Urinary bladder (tissue), 3 donors: ENCODE measurements at regions not wholly inside any gene's neighbourhood (a gene's known extent, or its start where the extent isn't known, plus 50 kb on each side); places are given as distances from the start of the nearest gene placed in this dataset.
A peak's percentile ranks its signal among the peaks of the same experiment; 100 is the strongest.

ENCODE experiments used
- DNase-seq: peaks from one replicate; pipeline ENCODE4 v3.0.0-alpha.2; 2015; ENCODE audit errors: extremely low spot score
- H3K27ac ChIP-seq: one replicate; pipeline ENCODE4 v1.5.1; 2013; ENCODE audit warnings: low read depth, mild to moderate bottlenecking, moderate library complexity
- H3K36me3 ChIP-seq: one replicate; pipeline ENCODE4 v1.6.1; 2013; ENCODE audit warnings: mild to moderate bottlenecking, moderate library complexity; ENCODE audit not compliant: insufficient read depth
- H3K4me1 ChIP-seq: one replicate; pipeline ENCODE4 v1.6.1; 2013; ENCODE audit warnings: mild to moderate bottlenecking, moderate library complexity; ENCODE audit not compliant: insufficient read depth
- H3K4me3 ChIP-seq: one replicate; pipeline ENCODE4 v1.5.1; 2013; ENCODE audit warnings: low read depth, low read length
- WGBS: extraction: QIAGEN DNeasy Blood & Tissue Kit; methylation state at CpG from one replicate; pipeline ENCODE4 v1.1.7; 2013; 5-methylcytosine and 5-hydroxymethylcytosine counted together
- donor health status: healthy with polysubstance abuse.
- donor health status: healthy.

DNA sequence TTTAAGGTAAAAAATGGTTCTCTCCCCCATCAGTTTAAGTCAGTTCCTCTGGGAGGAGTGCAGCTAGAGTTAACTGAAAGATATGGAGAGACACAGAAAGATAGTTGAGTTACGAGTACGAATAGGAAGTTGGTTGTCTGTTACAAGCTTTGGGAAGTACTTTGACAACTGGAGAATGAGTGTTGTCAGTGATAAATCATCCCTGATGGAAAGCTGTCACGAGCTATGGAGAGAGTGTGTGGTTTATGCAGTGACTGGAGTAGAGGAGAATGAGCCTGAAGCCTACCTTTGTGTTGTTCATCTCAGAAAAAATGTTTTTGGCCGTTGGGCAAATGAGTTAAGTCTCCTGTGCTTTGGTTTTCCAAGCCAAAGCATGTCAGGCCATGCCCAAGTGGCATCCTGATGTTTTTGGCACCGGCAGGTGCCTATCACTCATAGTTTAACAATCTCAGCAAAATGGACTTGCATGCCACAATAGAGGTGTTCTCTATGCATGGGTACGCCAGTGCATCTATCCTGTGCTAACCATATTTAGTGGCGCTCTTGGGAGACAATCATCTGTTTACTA lies 350.2 kb downstream of the IRS2 start:
- WGBS: 87% methylated on average over 7 of the region's 7 CpGs
- Histone ChIP-seq H3K4me3 (no peak overlapping the region), H3K27ac (no peak overlapping the region), H3K36me3 (no peaks in the 10 kb centered on the region), H3K4me1 (no peaks in the 10 kb centered on the region)
- DNase-seq: no peak

DNA sequence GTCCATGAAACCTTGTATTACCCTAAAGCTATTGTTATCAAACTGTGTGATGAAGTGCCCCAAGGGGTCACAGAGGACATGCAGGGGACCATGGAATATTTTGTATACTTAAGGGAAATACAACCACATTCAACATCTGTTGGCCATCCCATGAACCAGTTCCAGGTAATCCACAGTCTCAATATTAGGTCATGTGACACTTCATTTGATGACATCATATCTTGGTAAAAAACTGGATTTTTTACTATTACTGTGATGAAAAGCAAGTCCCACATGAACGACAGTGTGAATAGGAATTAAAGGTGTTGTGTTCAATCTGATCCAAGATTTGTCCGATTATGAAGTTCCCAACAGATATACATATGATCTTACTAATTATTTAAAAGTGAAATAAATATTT lies 355.2 kb downstream of the IRS2 start:
- Histone ChIP-seq H3K27ac (no peak overlapping the region), H3K36me3 (no peaks in the 10 kb centered on the region), H3K4me1 (no peaks in the 10 kb centered on the region), H3K4me3 (no peak overlapping the region)
- WGBS: 71% methylated on average over 2 of the region's 2 CpGs
- no peak for DNase-seq

DNA sequence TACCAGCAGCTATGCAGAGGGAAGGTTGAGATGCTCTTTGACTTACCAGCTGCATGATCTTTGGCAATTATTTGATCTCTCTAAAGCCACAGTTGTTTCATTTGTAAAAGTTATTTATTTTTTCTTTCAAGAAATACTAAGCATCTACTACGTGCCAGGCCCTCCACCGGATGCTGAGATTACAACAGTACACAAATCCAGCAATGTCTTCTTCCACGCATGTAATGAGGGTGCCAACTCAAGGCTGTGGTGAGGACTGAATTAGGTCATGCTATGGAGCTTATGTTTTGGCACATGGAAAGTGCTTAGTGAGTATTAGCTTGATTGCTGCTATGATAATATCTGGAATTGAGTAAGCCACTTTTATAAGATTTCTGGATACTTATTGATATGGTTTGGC lies 358.2 kb downstream of the IRS2 start:
- no peak overlapping the region for H3K27ac ChIP-seq
- 69% methylated on average over 3 of the region's 3 CpGs for WGBS
- no peak for DNase-seq

DNA sequence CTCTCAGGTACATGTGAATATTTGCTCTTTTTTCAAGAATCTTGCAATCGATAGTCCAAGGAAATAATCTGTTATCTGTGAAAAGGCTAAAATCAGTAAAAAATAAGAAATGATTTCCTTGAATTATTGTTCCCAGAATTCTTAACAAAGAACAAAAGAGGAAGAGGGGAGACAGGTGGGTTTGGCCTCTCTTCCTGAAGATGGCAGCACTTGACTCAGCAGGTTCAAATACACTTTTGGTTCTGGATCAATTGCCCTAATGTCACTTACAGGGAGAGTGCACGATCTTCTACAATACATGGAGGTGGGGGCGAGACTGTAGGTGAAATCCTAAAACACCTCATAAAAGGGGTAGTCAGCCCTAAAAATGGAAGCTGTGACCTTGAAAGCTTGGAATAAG lies 358.7 kb downstream of the IRS2 start:
- DNase-seq: no peak
- no peak overlapping the region for H3K27ac ChIP-seq
- H3K4me3 ChIP-seq: no peak overlapping the region
- H3K4me1 ChIP-seq: no peaks in the 10 kb centered on the region
- WGBS: 90% methylated on average over 3 of the region's 3 CpGs
- no peaks in the 10 kb centered on the region for H3K36me3 ChIP-seq

More for the DNA sequence above, 358.2 kb downstream of the IRS2 start:
- no peaks in the 10 kb centered on the region for H3K4me1 ChIP-seq
- H3K36me3 ChIP-seq: no peaks in the 10 kb centered on the region
- H3K4me3 ChIP-seq: no peak overlapping the region

DNA sequence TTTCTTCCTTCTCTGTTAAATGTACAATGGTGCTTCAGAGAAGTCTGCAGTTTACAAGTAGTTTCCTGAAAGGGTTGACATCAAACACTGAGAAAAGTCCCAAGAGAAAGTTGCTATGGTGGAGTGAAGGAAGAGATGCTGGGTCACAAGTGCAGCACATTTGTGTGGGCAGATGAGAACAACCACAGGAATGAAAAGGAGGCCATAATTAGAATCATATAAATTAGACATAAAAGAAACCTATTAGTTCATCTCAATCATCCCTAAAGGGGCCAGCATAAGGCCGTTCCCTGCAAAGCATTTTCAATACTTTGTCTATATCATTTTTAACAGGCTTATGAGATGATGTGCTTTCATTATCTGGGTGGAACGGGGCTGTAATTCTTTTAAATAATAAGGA lies 359.2 kb downstream of the IRS2 start:
- no peak for DNase-seq
- Histone ChIP-seq H3K4me1 (no peaks in the 10 kb centered on the region), H3K27ac (no peak overlapping the region), H3K36me3 (no peaks in the 10 kb centered on the region), H3K4me3 (no peak overlapping the region)
- WGBS: 73% methylated on average over 2 of the region's 2 CpGs

DNA sequence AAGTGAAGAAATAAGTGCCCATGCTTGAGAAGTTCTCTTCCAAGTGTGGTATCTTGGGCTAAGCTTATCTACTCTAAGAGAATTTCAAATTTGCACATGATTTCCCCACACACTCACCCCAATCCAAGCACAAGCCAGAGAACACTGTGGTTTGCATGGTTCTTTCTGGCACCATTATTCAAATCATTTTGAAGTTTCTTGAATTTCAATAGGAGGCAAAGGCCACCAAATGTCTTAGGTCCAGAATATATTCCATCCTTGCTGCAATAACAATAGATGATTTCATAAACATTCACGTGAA lies 359.7 kb downstream of the IRS2 start:
- Histone ChIP-seq H3K4me3 (no peak overlapping the region), H3K27ac (no peak overlapping the region), H3K4me1 (no peaks in the 10 kb centered on the region), H3K36me3 (no peaks in the 10 kb centered on the region)
- DNase-seq: no peak
- 92% methylated on average over 1 of the region's 1 CpG for WGBS

DNA sequence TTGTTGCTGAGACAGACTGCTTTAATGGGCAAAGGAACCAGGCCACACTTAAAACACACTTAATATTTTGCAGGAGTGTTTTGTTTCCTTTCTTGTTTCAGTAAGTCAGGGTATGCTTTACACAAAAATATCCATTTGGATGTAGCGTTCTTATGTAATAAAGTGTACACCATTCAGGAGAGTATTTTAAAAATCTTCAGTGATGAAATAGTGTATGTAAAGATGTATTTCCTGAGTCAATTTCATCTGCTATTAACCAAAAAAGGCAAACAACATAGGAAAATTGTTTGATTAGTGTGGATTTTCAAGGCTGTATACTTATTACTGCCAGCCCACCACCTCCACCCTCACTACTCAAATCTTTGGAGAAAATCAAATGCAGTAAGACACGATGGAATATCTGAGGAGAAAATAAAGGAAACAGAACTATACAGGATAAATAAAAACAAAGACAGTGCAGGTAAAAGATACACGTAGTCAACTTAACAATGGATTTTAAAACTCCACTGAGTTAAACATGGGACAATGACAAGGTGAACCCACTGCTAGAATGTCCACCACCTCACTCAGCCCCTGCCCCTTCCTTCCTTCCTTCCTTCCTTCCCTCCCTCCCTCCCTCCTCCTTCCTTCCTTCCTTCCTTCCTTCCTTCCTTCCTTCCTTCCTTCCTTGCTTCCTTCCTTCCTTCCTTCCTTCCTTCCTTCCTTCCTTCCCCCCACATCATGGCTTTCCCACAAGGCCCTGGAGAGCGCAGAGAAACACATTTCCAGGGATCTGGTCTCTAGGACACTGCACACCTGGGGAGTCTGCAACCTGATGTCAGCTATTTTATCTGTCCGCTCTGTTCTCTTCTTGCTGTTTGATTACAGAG lies 360.3 kb downstream of the IRS2 start:
- Histone ChIP-seq H3K36me3 (no peaks in the 10 kb centered on the region), H3K4me1 (no peaks in the 10 kb centered on the region), H3K27ac (no peak overlapping the region), H3K4me3 (no peak overlapping the region)
- WGBS: 81% methylated on average over 5 of the region's 5 CpGs
- DNase-seq: no peak

DNA sequence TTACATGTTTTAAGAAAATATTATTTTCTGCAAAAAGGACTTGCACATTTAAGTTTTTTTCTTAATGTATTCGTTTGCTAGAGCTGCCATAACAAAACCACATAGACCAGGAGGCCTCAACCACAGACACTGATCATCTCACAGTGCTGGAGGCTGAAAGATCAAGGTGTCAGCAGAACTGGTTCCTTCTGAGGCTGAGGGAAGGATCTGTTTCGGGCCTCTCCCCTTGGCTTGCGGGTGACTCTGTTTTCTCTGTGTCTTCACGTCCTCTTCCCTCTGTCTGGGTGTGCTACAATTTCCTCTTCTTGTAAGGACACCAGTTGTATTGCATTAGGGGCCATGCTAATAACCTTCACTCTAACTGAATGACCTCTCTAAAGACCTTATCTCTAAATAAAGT lies 364.2 kb downstream of the IRS2 start:
- DNase-seq: no peak
- 70% methylated on average over 4 of the region's 4 CpGs for WGBS
- Histone ChIP-seq H3K4me1 (no peaks in the 10 kb centered on the region), H3K36me3 (no peaks in the 10 kb centered on the region), H3K27ac (no peak overlapping the region), H3K4me3 (no peak overlapping the region)

DNA sequence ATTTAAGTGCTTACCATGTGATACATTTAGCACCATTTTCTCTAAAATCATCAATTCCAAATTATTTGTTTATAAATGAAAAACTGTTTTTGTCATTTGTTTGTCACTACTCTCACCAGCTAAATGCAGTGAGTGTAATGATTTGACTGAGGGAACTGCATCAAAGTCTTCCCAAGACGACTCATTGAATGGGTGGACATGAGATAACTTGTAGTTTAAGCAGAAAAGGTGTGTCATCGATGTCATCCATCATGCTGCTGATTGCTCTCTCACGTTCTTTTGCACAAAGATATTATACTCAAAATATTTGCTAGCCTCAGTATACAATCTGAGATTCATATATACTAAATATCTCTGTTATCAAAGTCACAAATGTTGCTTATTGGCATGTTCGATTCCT lies 366.5 kb downstream of the IRS2 start:
- no peaks in the 10 kb centered on the region for H3K36me3 ChIP-seq
- no peak overlapping the region for H3K4me3 ChIP-seq
- no peaks in the 10 kb centered on the region for H3K4me1 ChIP-seq
- 79% methylated on average over 4 of the region's 4 CpGs for WGBS
- no peak overlapping the region for H3K27ac ChIP-seq
- no peak for DNase-seq

DNA sequence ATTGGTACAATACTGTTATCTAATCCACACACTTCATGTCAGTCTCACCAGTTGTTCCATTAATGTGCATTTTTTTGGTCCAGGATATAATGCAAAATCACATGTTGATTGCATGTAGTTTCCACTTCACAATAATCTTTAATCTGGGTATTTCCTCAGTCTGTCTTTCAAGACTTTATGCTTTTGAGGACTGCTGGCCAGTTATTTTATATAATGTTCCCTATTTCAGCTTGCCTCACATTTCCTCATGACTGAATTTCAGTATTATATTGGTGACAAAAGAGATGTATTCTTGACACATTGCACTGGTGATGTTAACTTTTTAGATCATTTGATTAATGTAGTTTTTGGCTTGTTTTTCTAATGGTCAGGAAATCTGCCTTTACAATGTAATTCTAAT lies 368.3 kb downstream of the IRS2 start:
- no peak for DNase-seq
- Histone ChIP-seq H3K36me3 (no peaks in the 10 kb centered on the region), H3K4me1 (no peaks in the 10 kb centered on the region), H3K4me3 (no peak overlapping the region), H3K27ac (no peak overlapping the region)

DNA sequence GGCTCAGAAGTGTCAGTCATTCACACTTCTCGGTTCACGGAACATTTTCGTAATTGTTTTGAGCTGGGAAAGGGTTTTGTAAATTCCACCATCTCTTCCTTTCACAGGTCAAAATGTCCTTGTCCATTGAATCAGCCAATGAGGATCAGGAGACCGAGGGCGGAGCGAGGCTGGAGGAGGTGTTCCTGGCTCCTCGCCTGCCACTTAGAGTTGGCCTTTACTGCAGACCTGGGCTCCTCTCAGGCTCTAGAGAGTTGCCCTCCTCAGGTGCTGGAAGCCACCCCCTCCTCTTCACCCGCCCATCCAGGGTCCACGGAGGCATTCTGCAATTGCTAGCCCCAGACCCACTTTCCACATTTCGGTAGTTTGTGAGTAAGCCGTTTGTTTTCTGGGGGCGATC lies 370.4 kb downstream of the IRS2 start:
- no peaks in the 10 kb centered on the region for H3K36me3 ChIP-seq
- WGBS: 85% methylated on average over 12 of the region's 12 CpGs
- no peak overlapping the region for H3K4me3 ChIP-seq
- H3K27ac ChIP-seq: no peak overlapping the region
- no peak for DNase-seq
- H3K4me1 ChIP-seq: no peaks in the 10 kb centered on the region

DNA sequence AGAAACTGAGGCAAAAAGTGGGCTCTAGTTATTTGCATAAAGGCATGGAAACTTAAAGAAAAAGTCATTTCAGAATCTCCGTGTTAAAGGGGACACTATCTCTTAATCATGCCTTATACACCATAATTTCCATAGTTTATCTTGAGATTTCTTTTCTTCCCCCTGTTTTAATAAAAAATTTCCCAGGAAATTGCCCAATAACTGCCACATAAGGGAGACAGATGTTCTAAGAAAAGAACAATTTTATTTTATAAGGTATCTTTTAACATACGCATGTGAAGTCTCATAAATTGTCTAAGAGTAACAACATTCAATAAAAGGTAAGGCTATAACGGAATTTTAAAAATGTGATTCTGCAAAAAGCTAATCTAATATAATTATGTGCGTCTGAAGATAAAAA lies 371.3 kb downstream of the IRS2 start:
- Histone ChIP-seq H3K27ac (no peak overlapping the region), H3K4me1 (no peaks in the 10 kb centered on the region), H3K4me3 (no peak overlapping the region), H3K36me3 (no peaks in the 10 kb centered on the region)
- no peak for DNase-seq
- 86% methylated on average over 4 of the region's 4 CpGs for WGBS

DNA sequence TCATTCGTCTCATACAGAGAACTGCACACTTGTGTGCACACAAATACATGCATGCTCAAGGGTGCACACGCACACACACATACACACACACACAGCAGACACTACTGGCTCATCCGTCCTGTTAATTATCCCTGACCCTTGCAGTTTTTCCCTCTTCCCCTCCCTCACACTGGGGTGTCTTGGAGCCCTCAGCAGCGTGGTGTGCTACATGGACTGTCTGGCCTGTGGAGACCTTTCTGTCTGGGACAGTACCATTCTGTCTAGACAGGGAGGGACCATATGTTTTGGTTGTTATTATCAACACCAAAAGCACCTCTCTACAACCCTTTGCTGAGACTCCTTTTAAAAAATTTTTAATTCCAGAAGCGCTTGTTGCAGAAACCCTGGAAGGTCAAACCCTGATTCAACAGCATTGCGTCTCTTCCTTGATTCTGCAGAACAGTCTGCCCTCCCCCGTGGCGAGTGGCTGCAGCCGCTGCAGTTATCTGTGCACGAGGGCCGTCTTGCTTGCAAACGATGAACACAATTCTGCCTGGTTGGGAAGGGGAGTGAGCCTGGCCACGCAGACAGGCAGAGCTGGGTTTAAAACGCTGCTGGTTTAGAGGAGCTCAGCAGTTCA lies 374.0 kb downstream of the IRS2 start:
- H3K4me1 ChIP-seq: no peaks in the 10 kb centered on the region
- WGBS: 17% methylated on average over 14 of the region's 14 CpGs
- no peak overlapping the region for H3K4me3 ChIP-seq
- H3K27ac ChIP-seq: no peak overlapping the region
- DNase-seq: peak; percentile 41
- H3K36me3 ChIP-seq: no peaks in the 10 kb centered on the region

DNA sequence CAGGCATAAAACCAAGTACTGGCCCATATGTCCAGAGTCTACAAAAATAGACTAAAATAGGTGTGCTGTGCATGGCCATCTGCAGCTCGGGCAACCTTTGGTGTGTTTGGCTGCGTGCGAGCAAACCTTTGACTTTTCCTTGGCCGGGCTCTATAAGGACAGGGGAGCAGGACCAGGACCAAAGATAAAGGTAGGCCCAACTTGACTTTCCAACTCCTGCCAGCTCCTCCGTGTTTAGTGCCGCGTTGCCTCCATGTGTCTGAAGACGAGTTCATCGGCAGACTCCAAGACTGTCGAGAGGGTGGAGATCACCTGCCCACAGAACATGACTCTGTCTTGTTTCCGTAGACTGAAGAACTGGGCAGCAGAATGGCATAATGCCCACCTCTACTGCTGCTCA lies 375.5 kb downstream of the IRS2 start:
- Histone ChIP-seq H3K4me1 (no peaks in the 10 kb centered on the region), H3K36me3 (no peaks in the 10 kb centered on the region), H3K27ac (no peak overlapping the region), H3K4me3 (no peak overlapping the region)
- no peak for DNase-seq
- WGBS: 89% methylated on average over 11 of the region's 11 CpGs
